Sigmoid colon (tissue), 6 donors: ENCODE measurements at regions not wholly inside any gene's neighbourhood (a gene's known extent, or its start where the extent isn't known, plus 50 kb on each side); places are given as distances from the start of the nearest gene placed in this dataset.

Source experiments
- DNase-seq: peaks from one replicate; pipeline ENCODE4 v3.0.0-alpha.2; 2019
- H3K27ac ChIP-seq, 4 donors: fragments of 200-600 bp; sonication (generic); one replicate each; pipeline ENCODE4 v1.5.1; 2016 to 2019; ENCODE audit warnings: mild to moderate bottlenecking in 1 of 4
- H3K27me3 ChIP-seq, 3 donors: fragments of 200-600 bp; sonication (generic); one replicate each; pipeline ENCODE4 v1.5.1; 2019; ENCODE audit warnings: mild to moderate bottlenecking in 1 of 3
- H3K36me3 ChIP-seq, 4 donors: fragments of 200-600 bp; sonication (generic); one replicate each; pipeline ENCODE4 v1.5.1; 2016 to 2019
- H3K4me1 ChIP-seq, 4 donors: fragments of 200-600 bp; sonication (generic); one replicate each; pipeline ENCODE4 v1.5.1; 2017 to 2019
- H3K4me3 ChIP-seq, 4 donors: fragments of 200-600 bp; sonication (generic); one replicate each; pipeline ENCODE4 v1.5.1; 2017 to 2019; ENCODE audit warnings: mild to moderate bottlenecking in 2 of 4, moderate library complexity in 1 of 4
- H3K9me3 ChIP-seq, 4 donors: fragments of 200-600 bp in 3 of 4; sonication (generic) in 3 of 4; one replicate each; pipeline versions ENCODE4 v1.5.1 to v1.6.1; 2013 to 2019
- EP300 ChIP-seq, 4 donors: sonication (generic); formaldehyde crosslinking; IDR thresholded peaks; one replicate each; pipeline ENCODE4 v1.6.1; 2017; ENCODE audit warnings: antibody characterized with exemption in 4 of 4
- POLR2A ChIP-seq, 2 donors: fragments of 450-650 bp; IDR thresholded peaks; one replicate each; pipeline ENCODE4 v1.6.1; 2016; ENCODE audit warnings: antibody characterized with exemption in 2 of 2, mild to moderate bottlenecking in 2 of 2, moderate library complexity in 2 of 2
- POLR2AphosphoS5 ChIP-seq, 4 donors: sonication (generic); formaldehyde crosslinking; IDR thresholded peaks; one replicate each; pipeline ENCODE4 v1.6.1; 2017; ENCODE audit warnings: antibody characterized with exemption in 4 of 4
- WGBS, 2 donors: extraction: QIAGEN DNeasy Blood & Tissue Kit; methylation state at CpG; one replicate each; pipeline ENCODE4 v1.1.7; 2013; 5-methylcytosine and 5-hydroxymethylcytosine counted together
- intact Hi-C: fragments of 100-400 bp; cut with DNase I; formaldehyde crosslinking; loops from one replicate; pipeline ENCODE4 v1.15.1; 2023
- TF ChIP-seq, protein P1 (sequence below), 4 experiments: fragments of 450-650 bp in 3 of 4; fragments of 200-600 bp in 1 of 4; IDR thresholded peaks; one replicate each; pipeline ENCODE4 v1.5.1; 2016 to 2019; ENCODE audit warnings: antibody characterized with exemption in 4 of 4, mild to moderate bottlenecking in 3 of 4, moderate library complexity in 2 of 4
- donor health status: healthy with polysubstance abuse.
- donor health status: healthy.

- Histone ChIP-seq H3K36me3 (no peaks in the 10 kb centered on the region), H3K27me3 (no peaks in the 10 kb centered on the region), H3K27ac (no peak overlapping the region), H3K4me1 (no peaks in the 10 kb centered on the region), H3K9me3 (peaks cover 0 to 2% (median 0%) of the 10 kb centered on the region in 4 donors), H3K4me3 (no peak overlapping the region)
- no peak for DNase-seq
- intact Hi-C loops: no loop called here
- 87 to 92% methylated on average over 22 of the region's 22 CpGs for WGBS, 2 donors
- TF ChIP-seq POLR2AphosphoS5 (IDR thresholded peaks at IDR 0.05) (no peak), POLR2A (IDR thresholded peaks at IDR 0.05) (no peak), EP300 (IDR thresholded peaks at IDR 0.05) (no peak)
- TF ChIP-seq, protein P1, sequence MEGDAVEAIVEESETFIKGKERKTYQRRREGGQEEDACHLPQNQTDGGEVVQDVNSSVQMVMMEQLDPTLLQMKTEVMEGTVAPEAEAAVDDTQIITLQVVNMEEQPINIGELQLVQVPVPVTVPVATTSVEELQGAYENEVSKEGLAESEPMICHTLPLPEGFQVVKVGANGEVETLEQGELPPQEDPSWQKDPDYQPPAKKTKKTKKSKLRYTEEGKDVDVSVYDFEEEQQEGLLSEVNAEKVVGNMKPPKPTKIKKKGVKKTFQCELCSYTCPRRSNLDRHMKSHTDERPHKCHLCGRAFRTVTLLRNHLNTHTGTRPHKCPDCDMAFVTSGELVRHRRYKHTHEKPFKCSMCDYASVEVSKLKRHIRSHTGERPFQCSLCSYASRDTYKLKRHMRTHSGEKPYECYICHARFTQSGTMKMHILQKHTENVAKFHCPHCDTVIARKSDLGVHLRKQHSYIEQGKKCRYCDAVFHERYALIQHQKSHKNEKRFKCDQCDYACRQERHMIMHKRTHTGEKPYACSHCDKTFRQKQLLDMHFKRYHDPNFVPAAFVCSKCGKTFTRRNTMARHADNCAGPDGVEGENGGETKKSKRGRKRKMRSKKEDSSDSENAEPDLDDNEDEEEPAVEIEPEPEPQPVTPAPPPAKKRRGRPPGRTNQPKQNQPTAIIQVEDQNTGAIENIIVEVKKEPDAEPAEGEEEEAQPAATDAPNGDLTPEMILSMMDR (IDR thresholded peaks at IDR 0.05): no peak
Observed at GRCh38 chr7:53811555-53812079, 730.6 kb upstream of the VSTM2A start.

DNA sequence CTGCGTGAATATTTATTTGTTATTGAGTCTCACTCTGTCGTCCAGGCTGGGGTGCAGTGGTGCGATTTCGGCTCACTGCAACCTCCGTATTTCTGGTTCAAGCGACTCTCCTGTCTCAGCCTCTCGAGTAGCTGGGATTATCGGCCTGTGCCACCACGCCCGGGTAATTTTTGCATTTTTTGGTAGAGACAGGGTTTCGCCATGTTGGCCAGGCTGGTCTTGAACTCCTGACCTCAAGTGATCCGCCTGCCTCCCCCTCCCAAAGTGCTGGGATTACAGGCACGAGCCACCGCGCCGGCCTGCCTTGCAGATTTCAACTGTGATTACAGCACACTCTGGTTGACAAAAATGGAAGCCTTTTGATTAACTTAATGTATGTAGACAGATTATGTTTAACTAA is 730.0 kb upstream of the VSTM2A start:
- no peak overlapping the region for H3K4me3 ChIP-seq

GRCh38 chr7:53835301-53835700 is 706.9 kb upstream of the VSTM2A start:
- H3K27me3 ChIP-seq: no peaks in the 10 kb centered on the region
- H3K9me3 ChIP-seq: peaks cover 0 to 7% (median 3%) of the 10 kb centered on the region in 4 donors
- intact Hi-C loops: no loop called here
- no peaks in the 10 kb centered on the region for H3K4me1 ChIP-seq
- DNase-seq: no peak
- H3K27ac ChIP-seq: no peak overlapping the region
- H3K4me3 ChIP-seq: no peak overlapping the region
- TF ChIP-seq, protein P1 (IDR thresholded peaks at IDR 0.05): no peak
- no peak for TF ChIP-seq POLR2A (IDR thresholded peaks at IDR 0.05)
- 84 to 86% methylated on average over 3 of the region's 3 CpGs for WGBS, 2 donors
- H3K36me3 ChIP-seq: no peaks in the 10 kb centered on the region

More for the DNA sequence above, 730.0 kb upstream of the VSTM2A start:
- H3K36me3 ChIP-seq: no peaks in the 10 kb centered on the region
- TF ChIP-seq, protein P1 (IDR thresholded peaks at IDR 0.05): no peak
- no peak for TF ChIP-seq POLR2AphosphoS5 (IDR thresholded peaks at IDR 0.05)
- no peak for TF ChIP-seq EP300 (IDR thresholded peaks at IDR 0.05)
- no peak for TF ChIP-seq POLR2A (IDR thresholded peaks at IDR 0.05)
- WGBS, 2 donors: 90 to 94% methylated on average over 16 of the region's 16 CpGs
- H3K27me3 ChIP-seq: no peaks in the 10 kb centered on the region
- no peak for DNase-seq
- no peaks in the 10 kb centered on the region for H3K4me1 ChIP-seq
- H3K27ac ChIP-seq: no peak overlapping the region
- H3K9me3 ChIP-seq: peaks cover 0 to 2% (median 0%) of the 10 kb centered on the region in 4 donors
- intact Hi-C loops: no loop called here

GRCh38 chr7:53877688-53878087 is 664.5 kb upstream of the VSTM2A start:
- WGBS, 2 donors: 15 to 29% methylated on average over 2 of the region's 2 CpGs
- peaks cover 0 to 6% (median 0%) of the 10 kb centered on the region in 4 donors for H3K9me3 ChIP-seq
- H3K4me3 ChIP-seq: no peak overlapping the region
- H3K36me3 ChIP-seq: no peaks in the 10 kb centered on the region
- TF ChIP-seq, protein P1 (IDR thresholded peaks at IDR 0.05): no peak
- no peak for TF ChIP-seq POLR2AphosphoS5 (IDR thresholded peaks at IDR 0.05)
- TF ChIP-seq POLR2A (IDR thresholded peaks at IDR 0.05): no peak
- no peak for TF ChIP-seq EP300 (IDR thresholded peaks at IDR 0.05)
- intact Hi-C loops: no loop called here
- H3K4me1 ChIP-seq: no peaks in the 10 kb centered on the region
- H3K27ac ChIP-seq: no peak overlapping the region
- H3K27me3 ChIP-seq: no peaks in the 10 kb centered on the region
- DNase-seq: no peak
